OCI-LY1 (cell line): ENCODE measurements at regions not wholly inside any gene's neighbourhood (a gene's known extent, or its start where the extent isn't known, plus 50 kb on each side); places are given as distances from the start of the nearest gene placed in this dataset.
A peak's percentile ranks its signal among the peaks of the same experiment; 100 is the strongest.

Experiments used
- H2AFZ ChIP-seq: fragments of 200-600 bp; sonication (generic), shearing (Covaris generic); 2 replicates; pipeline ENCODE4 v1.6.0; 2014; ENCODE audit warnings: antibody characterized with exemption, mild to moderate bottlenecking, low read length
- H3F3A ChIP-seq: fragments of 200-600 bp; sonication (generic), shearing (Covaris generic); 2 replicates; pipeline ENCODE4 v1.6.0; 2014; ENCODE audit warnings: mild to moderate bottlenecking, antibody characterized with exemption, low read length, moderate library complexity; ENCODE audit not compliant: insufficient read depth
- H3K27ac ChIP-seq: fragments of 200-600 bp; sonication (generic); 2 replicates; pipeline ENCODE4 v1.5.1; 2014; ENCODE audit warnings: low read length, mixed run types, mild to moderate bottlenecking, low read depth; ENCODE audit not compliant: poor library complexity, severe bottlenecking
- H3K27me3 ChIP-seq: fragments of 200-600 bp; sonication (generic); 2 replicates; pipeline ENCODE4 v1.6.0; 2014; ENCODE audit warnings: antibody characterized with exemption, mild to moderate bottlenecking, low read length, moderate library complexity; ENCODE audit not compliant: insufficient read depth
- H3K36me3 ChIP-seq: fragments of 200-600 bp; sonication (generic); 2 replicates; pipeline ENCODE4 v1.6.1; 2014; ENCODE audit warnings: mild to moderate bottlenecking, antibody characterized with exemption, low read length, moderate library complexity, mixed read lengths; ENCODE audit not compliant: insufficient read depth
- H3K4me1 ChIP-seq: fragments of 200-600 bp; sonication (generic); 2 replicates; pipeline ENCODE4 v1.5.1; 2014; ENCODE audit warnings: mild to moderate bottlenecking, low read length, moderate library complexity; ENCODE audit not compliant: insufficient read depth, severe bottlenecking
- H3K4me2 ChIP-seq: fragments of 200-600 bp; sonication (generic), shearing (Covaris generic); 2 replicates; pipeline ENCODE4 v1.6.1; 2014; ENCODE audit warnings: low read length
- H3K4me3 ChIP-seq: fragments of 200-600 bp; sonication (generic); 2 replicates; pipeline ENCODE4 v1.5.1; 2014; ENCODE audit warnings: low read length, low read depth, mild to moderate bottlenecking, mixed read lengths; ENCODE audit not compliant: poor library complexity, severe bottlenecking
- H3K79me2 ChIP-seq: fragments of 200-600 bp; shearing (Covaris generic); 2 replicates; pipeline ENCODE4 v1.6.1; 2016; ENCODE audit warnings: mixed run types, low read length, mixed read lengths; ENCODE audit not compliant: insufficient read depth
- H3K9ac ChIP-seq: fragments of 200-600 bp; sonication (generic), shearing (Covaris generic); 2 replicates; pipeline ENCODE4 v1.6.1; 2014; ENCODE audit warnings: mild to moderate bottlenecking, low read length, mixed read lengths
- H3K9me2 ChIP-seq: fragments of 200-600 bp; sonication (generic), shearing (Covaris generic); 2 replicates; pipeline ENCODE4 v1.6.1; 2014; ENCODE audit warnings: low read depth, mild to moderate bottlenecking, low read length, mixed read lengths
- H3K9me3 ChIP-seq: fragments of 200-600 bp; shearing (Covaris generic); 2 replicates; pipeline ENCODE4 v1.6.1; 2014; ENCODE audit warnings: low read length, mixed read lengths
- H4K20me1 ChIP-seq: fragments of 200-600 bp; sonication (generic), shearing (Covaris generic); 2 replicates; pipeline ENCODE4 v1.6.0; 2016; ENCODE audit warnings: mild to moderate bottlenecking, low read length; ENCODE audit not compliant: insufficient read depth
- EZH2 ChIP-seq: fragments of 200-600 bp; sonication (generic), shearing (Covaris generic); IDR thresholded peaks from 2 replicates; pipeline ENCODE4 v1.8.0; 2017; ENCODE audit warnings: borderline replicate concordance, mixed run types, mild to moderate bottlenecking, antibody characterized with exemption, low read length, moderate library complexity, mixed read lengths
- TF ChIP-seq, protein P1 (sequence below): fragments of 200-600 bp; sonication (generic), shearing (Covaris generic); IDR thresholded peaks from 2 replicates; pipeline ENCODE4 v1.5.1; 2017; ENCODE audit warnings: mild to moderate bottlenecking, antibody characterized with exemption, low read length, moderate library complexity, mixed read lengths

DNA sequence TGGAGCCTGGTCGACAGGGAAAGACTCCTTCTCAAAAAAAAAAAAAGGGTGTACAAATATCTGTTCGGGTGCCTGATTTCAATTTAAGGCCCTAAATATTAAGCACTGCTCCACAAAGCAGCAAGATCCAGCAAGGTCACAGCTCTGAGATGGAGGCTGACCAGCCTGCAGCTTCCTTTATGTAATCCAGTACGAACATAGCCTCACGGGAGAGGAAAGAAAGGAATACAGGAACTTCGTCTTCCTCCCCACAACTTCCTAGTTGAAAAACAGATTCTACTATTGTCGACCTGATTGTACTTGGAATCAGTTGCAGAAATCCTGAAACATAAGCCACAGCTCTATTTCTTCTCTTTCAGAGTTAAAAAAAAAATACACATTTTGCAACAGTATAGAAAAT is 53.5 kb upstream of the TBC1D9 start:
- Histone ChIP-seq H3K4me2 (no peak overlapping the region; the same call in 1 of the 2 replicates), H3K4me1 (peaks cover 56% of the 10 kb centered on the region), H3K9me3 (peaks cover 2% of the 10 kb centered on the region), H3K9ac (no peak overlapping the region), H3K36me3 (no peaks in the 10 kb centered on the region), H3K27ac (peak overlapping the region; percentile 95), H3K79me2 (no peaks in the 10 kb centered on the region), H2AFZ (no peak overlapping the region; the same call in 1 of the 2 replicates), H3K27me3 (no peaks in the 10 kb centered on the region), H3K9me2 (no peaks in the 10 kb centered on the region), H3K4me3 (no peak overlapping the region), H4K20me1 (no peaks in the 10 kb centered on the region), H3F3A (no peaks in the 10 kb centered on the region)
- TF ChIP-seq, protein P1, sequence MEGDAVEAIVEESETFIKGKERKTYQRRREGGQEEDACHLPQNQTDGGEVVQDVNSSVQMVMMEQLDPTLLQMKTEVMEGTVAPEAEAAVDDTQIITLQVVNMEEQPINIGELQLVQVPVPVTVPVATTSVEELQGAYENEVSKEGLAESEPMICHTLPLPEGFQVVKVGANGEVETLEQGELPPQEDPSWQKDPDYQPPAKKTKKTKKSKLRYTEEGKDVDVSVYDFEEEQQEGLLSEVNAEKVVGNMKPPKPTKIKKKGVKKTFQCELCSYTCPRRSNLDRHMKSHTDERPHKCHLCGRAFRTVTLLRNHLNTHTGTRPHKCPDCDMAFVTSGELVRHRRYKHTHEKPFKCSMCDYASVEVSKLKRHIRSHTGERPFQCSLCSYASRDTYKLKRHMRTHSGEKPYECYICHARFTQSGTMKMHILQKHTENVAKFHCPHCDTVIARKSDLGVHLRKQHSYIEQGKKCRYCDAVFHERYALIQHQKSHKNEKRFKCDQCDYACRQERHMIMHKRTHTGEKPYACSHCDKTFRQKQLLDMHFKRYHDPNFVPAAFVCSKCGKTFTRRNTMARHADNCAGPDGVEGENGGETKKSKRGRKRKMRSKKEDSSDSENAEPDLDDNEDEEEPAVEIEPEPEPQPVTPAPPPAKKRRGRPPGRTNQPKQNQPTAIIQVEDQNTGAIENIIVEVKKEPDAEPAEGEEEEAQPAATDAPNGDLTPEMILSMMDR: no peak
- TF ChIP-seq EZH2: no peak

DNA sequence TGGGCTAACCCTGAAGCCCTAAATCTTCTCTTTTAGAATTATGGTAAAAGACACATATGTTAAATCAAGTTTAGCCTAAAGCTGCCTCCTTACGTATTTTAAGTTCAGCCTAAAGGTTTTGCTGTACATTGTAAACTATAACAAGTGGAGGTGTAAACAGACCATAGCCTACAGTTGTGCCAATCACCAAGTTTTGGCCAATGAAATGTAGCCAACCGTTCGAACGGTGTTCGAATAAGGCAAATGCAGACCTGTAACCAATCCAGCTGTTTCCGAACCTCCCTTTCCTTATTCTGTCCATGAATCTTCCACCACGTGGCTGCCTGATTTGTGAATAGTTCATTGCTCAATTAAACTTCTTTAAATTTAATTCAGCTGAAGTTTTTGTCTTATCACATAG is 52.1 kb upstream of the TBC1D9 start:
- peak overlapping the region; percentile 25 for H3K9ac ChIP-seq
- H3K4me2 ChIP-seq: peak overlapping the region; percentile 60
- peak overlapping the region; percentile 95 for H3K27ac ChIP-seq
- peaks cover 56% of the 10 kb centered on the region for H3K4me1 ChIP-seq
- TF ChIP-seq, protein P1: no peak
- no peak for TF ChIP-seq EZH2
- no peaks in the 10 kb centered on the region for H4K20me1 ChIP-seq
- H3K9me2 ChIP-seq: no peaks in the 10 kb centered on the region
- peak overlapping the region; percentile 27 for H3K4me3 ChIP-seq
- H3K9me3 ChIP-seq: peaks cover 2% of the 10 kb centered on the region
- H3K36me3 ChIP-seq: no peaks in the 10 kb centered on the region
- no peak overlapping the region; the same call in 1 of the 2 replicates for H2AFZ ChIP-seq
- H3K79me2 ChIP-seq: no peaks in the 10 kb centered on the region
- H3F3A ChIP-seq: no peaks in the 10 kb centered on the region
- H3K27me3 ChIP-seq: no peaks in the 10 kb centered on the region

DNA sequence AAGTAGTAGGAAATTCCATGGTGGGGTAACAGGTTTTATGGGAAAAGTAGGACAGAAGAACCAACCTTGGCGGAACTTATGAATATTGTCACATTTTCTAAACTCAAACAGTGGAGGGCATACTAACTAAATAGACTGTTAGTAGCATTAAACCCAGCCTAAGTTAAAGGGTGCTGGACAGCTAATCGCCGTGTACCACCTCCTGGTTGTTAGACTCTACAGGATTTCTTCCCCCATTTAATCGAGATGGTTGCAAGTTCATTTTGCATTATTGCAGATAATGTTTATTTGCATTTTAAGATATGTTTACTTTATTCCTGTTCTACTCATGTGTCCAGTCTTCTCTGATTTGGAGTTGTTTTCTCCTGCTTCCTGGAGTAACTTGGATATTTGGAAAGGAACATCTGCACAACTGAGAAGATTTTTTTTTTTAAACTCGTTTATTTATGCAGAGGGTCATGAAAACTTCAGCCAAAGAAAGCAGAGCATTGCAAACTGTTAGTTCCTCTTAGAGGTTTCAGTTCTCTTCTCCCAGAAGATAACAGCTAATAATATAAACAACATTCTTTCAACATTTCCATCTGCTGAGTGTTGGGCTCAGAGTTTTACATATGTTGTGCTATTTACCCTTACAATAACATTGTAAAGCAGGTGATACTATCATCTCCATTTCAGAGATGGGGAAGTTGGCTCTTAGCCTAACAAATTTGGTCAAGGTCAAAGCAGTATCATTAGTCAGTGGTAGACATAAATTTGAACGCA is 51.5 kb upstream of the TBC1D9 start:
- peak overlapping the region; percentile 27 for H3K4me3 ChIP-seq
- H3K4me1 ChIP-seq: peaks cover 56% of the 10 kb centered on the region
- H3K27me3 ChIP-seq: no peaks in the 10 kb centered on the region
- peak overlapping the region; percentile 60 for H3K4me2 ChIP-seq
- H3K9ac ChIP-seq: peak overlapping the region; percentile 52
- H3K27ac ChIP-seq: peak overlapping the region; percentile 95
- H3K9me3 ChIP-seq: peaks cover 2% of the 10 kb centered on the region
- H2AFZ ChIP-seq: peak overlapping the region; percentile 71
- H3K36me3 ChIP-seq: no peaks in the 10 kb centered on the region
- TF ChIP-seq, protein P1: peak; percentile 16; the same call in 1 of the 2 replicates
- no peak for TF ChIP-seq EZH2
- H4K20me1 ChIP-seq: no peaks in the 10 kb centered on the region
- H3F3A ChIP-seq: no peaks in the 10 kb centered on the region
- no peaks in the 10 kb centered on the region for H3K9me2 ChIP-seq
- no peaks in the 10 kb centered on the region for H3K79me2 ChIP-seq
